ENCODE measurements at regions not wholly inside any gene's neighbourhood (a gene's known extent, or its start where the extent isn't known, plus 50 kb on each side); places are given as distances from the start of the nearest gene placed in this dataset.

DNA sequence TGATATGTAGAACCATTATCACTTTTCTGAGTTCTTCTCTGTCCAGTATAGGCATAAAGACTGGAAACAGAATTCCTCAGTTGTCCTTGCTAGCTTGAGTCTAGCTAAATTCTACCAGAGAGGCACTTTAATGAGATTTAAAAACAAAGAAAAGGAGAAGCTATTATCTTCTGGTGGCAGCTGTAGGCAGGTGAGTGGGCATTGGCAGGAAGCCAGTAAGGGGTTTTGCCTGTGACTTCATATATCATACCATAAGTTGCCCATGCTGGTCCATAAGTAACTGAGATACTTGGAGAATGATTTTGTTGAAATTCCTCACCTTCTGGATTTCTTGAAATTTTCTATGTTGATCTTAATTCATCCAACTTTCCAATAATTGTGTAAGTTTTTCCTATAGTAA is 402.3 kb upstream of the TGFBR2 start:
- Histone ChIP-seq H3K36me3 (no peaks in the 10 kb centered on the region), H3K27ac (no peak overlapping the region), H3K4me3 (no peak overlapping the region), H3K9me3 (peaks cover 0 to 4% (median 0%) of the 10 kb centered on the region in 11 donors), H3K4me1 (peaks cover 0 to 10% (median 6%) of the 10 kb centered on the region in 9 donors), H3K27me3 (no peaks in the 10 kb centered on the region)
- TF ChIP-seq, protein P1, sequence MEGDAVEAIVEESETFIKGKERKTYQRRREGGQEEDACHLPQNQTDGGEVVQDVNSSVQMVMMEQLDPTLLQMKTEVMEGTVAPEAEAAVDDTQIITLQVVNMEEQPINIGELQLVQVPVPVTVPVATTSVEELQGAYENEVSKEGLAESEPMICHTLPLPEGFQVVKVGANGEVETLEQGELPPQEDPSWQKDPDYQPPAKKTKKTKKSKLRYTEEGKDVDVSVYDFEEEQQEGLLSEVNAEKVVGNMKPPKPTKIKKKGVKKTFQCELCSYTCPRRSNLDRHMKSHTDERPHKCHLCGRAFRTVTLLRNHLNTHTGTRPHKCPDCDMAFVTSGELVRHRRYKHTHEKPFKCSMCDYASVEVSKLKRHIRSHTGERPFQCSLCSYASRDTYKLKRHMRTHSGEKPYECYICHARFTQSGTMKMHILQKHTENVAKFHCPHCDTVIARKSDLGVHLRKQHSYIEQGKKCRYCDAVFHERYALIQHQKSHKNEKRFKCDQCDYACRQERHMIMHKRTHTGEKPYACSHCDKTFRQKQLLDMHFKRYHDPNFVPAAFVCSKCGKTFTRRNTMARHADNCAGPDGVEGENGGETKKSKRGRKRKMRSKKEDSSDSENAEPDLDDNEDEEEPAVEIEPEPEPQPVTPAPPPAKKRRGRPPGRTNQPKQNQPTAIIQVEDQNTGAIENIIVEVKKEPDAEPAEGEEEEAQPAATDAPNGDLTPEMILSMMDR (IDR thresholded peaks at IDR 0.05), result no peak
- ATAC-seq (no peak), DNase-seq (no peak)
- intact Hi-C loops (cut with DNase I), result loop anchor here in 3 of 10 donors (5.0 to 10.0 kb wide), 2 partner anchors 92 to 491 kb away; no protein-coding TSS in a partner anchor

DNA sequence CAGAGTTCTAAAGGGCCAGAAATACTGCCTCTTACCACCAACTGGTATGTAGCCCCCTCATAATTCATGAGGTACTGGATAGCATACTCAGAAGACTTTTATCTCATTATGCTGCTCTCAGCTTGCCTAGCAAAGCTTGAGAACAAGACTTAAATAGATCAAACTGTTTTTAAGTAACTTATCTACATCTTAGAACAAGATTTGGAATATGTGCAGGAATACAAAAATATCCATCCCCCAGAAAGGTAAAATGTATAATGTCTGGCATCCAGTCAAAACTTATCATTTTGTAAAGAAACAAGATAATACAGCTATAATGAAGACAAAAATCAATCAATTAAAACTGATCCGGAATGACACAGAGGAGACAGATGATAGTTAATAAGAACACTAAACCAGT is 400.4 kb upstream of the TGFBR2 start:
- TF ChIP-seq, protein P1 (IDR thresholded peaks at IDR 0.05), result no peak
- Histone ChIP-seq H3K27ac (no peak overlapping the region), H3K4me3 (no peak overlapping the region), H3K9me3 (peaks cover 0 to under 1% (median 0%) of the 10 kb centered on the region in 11 donors), H3K4me1 (peaks cover 0 to 3% (median 0%) of the 10 kb centered on the region in 9 donors), H3K27me3 (no peaks in the 10 kb centered on the region), H3K36me3 (no peaks in the 10 kb centered on the region)
- DNase-seq (no peak), ATAC-seq (no peak)
- intact Hi-C loops (cut with DNase I), result loop anchor here in 2 of 10 donors (10.0 kb wide), 1 partner anchor 489 kb away; no protein-coding TSS in a partner anchor
- WGBS, 2 donors, result 93 to 96% methylated on average over 1 of the region's 1 CpG

DNA sequence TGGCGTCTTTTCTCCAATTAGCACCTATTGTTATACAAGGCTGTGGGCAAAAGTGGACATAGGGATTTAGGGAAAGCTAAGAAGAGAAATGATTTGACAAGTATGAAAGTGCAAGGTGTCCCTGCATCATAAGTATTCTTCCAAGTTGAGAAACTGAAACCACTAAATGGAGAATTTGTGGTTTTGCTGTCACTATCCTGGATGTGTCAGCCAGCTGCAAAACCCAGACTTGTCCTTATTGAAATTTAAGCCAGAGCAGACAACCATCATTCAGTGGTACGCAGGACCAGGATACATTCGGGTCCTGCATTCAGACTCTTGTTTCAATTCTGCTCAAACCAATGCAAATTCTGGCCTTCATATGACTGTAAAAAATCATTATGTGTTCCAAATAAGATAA is 384.8 kb upstream of the TGFBR2 start:
- H3K4me1 ChIP-seq, result peaks cover 0 to 23% (median under 1%) of the 10 kb centered on the region in 9 donors
- intact Hi-C loops (cut with DNase I), result loop anchor here in 1 of 10 donors (10.0 kb wide), 1 partner anchor 213 kb away; no protein-coding TSS in a partner anchor
- ATAC-seq (no peak), DNase-seq (no peak)
- H3K27ac ChIP-seq, result no peak overlapping the region
- no peaks in the 10 kb centered on the region for H3K27me3 ChIP-seq
- peaks cover 0 to 7% (median 0%) of the 10 kb centered on the region in 11 donors for H3K9me3 ChIP-seq
- TF ChIP-seq, protein P1 (IDR thresholded peaks at IDR 0.05), result no peak
- no peaks in the 10 kb centered on the region for H3K36me3 ChIP-seq
- 87 to 91% methylated on average over 3 of the region's 3 CpGs for WGBS, 2 donors
- no peak overlapping the region for H3K4me3 ChIP-seq

DNA sequence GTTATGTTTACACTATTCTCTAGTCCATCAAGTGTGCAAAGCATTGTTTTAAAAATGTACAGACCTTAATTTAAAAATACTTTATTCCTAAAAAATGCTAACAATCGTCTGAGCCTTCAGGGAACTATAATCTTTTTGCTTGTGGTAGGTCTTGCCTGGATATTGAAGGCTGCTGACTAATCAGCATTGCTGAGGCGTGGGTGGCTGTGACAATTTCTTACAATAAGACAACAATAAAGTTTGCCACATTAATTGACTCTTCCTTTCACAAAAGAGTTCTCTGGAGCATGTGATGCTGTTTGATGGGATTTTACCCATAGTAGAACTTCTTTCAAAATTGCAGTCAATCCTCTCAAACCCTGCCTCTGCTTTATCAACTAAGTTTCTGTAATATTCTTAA is 384.0 kb upstream of the TGFBR2 start:
- no peak for DNase-seq
- no peak for ATAC-seq
- H3K27ac ChIP-seq, result no peak overlapping the region
- H3K27me3 ChIP-seq, result no peaks in the 10 kb centered on the region
- no peaks in the 10 kb centered on the region for H3K36me3 ChIP-seq
- intact Hi-C loops (cut with DNase I), result loop anchor here in 1 of 10 donors (10.0 kb wide), 1 partner anchor 212 kb away; no protein-coding TSS in a partner anchor
- no peak overlapping the region for H3K4me3 ChIP-seq
- peaks cover 0 to 7% (median 0%) of the 10 kb centered on the region in 11 donors for H3K9me3 ChIP-seq
- H3K4me1 ChIP-seq, result peaks cover 3 to 31% (median 9%) of the 10 kb centered on the region in 9 donors
- WGBS, 2 donors, result 80 to 82% methylated on average over 2 of the region's 2 CpGs
- TF ChIP-seq, protein P1 (IDR thresholded peaks at IDR 0.05), result no peak

Measured in heart right ventricle (tissue), 16 donors.